Gastroesophageal sphincter (tissue), 3 donors: ENCODE measurements at regions not wholly inside any gene's neighbourhood (a gene's known extent, or its start where the extent isn't known, plus 50 kb on each side); places are given as distances from the start of the nearest gene placed in this dataset.

Experiments
- EP300 ChIP-seq: sonication (generic); formaldehyde crosslinking; IDR thresholded peaks from one replicate; pipeline ENCODE4 v1.6.1; 2017; ENCODE audit warnings: antibody characterized with exemption, mild to moderate bottlenecking
- POLR2AphosphoS5 ChIP-seq: sonication (generic); formaldehyde crosslinking; IDR thresholded peaks from one replicate; pipeline ENCODE4 v1.6.1; 2017; ENCODE audit warnings: antibody characterized with exemption
- TF ChIP-seq, protein P1 (sequence below), 4 experiments: fragments of 200-600 bp in 2 of 4; fragments of 450-650 bp in 2 of 4; sonication (generic) in 1 of 4; IDR thresholded peaks; one replicate each; pipeline ENCODE4 v1.5.1; 2017 to 2019; ENCODE audit warnings: antibody characterized with exemption in 4 of 4, mild to moderate bottlenecking in 2 of 4, moderate library complexity in 2 of 4

DNA sequence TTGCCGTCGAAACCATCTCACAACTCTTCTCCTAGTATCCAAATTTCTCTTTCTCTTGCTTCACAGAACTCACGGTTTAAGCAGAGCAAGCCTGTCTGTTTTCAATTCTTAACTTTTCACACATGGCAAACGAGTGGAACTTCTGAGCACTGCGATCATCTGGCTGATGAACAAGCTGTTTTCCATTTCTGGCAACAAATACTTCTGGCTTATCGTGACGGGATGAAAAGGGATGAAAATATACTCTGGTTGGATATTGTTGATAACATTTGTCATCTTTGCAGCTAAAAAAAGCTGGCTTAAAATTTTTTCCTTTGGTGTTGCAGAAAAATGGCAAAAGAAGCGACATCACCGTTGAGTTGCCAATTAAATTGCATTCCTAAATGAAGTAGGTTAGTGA is 515.2 kb upstream of the JARID2 start:
- TF ChIP-seq POLR2AphosphoS5 (no peak), EP300 (no peak)
- TF ChIP-seq, protein P1, sequence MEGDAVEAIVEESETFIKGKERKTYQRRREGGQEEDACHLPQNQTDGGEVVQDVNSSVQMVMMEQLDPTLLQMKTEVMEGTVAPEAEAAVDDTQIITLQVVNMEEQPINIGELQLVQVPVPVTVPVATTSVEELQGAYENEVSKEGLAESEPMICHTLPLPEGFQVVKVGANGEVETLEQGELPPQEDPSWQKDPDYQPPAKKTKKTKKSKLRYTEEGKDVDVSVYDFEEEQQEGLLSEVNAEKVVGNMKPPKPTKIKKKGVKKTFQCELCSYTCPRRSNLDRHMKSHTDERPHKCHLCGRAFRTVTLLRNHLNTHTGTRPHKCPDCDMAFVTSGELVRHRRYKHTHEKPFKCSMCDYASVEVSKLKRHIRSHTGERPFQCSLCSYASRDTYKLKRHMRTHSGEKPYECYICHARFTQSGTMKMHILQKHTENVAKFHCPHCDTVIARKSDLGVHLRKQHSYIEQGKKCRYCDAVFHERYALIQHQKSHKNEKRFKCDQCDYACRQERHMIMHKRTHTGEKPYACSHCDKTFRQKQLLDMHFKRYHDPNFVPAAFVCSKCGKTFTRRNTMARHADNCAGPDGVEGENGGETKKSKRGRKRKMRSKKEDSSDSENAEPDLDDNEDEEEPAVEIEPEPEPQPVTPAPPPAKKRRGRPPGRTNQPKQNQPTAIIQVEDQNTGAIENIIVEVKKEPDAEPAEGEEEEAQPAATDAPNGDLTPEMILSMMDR (IDR thresholded peaks at IDR 0.05): no peak
